ENCODE measurements at regions not wholly inside any gene's neighbourhood (a gene's known extent, or its start where the extent isn't known, plus 50 kb on each side); places are given as distances from the start of the nearest gene placed in this dataset.

- Histone ChIP-seq H3K27ac (ENCODE audit: low read depth, low read length) (peak overlapping the region; percentile 55), H3K4me3 (ENCODE audit: insufficient read depth, low read depth, low read length) (no peak overlapping the region), H3K9ac (ENCODE audit: low read length) (no peak overlapping the region), H3K4me2 (ENCODE audit: low read length) (peak overlapping the region; percentile 8), H3K79me2 (ENCODE audit: insufficient read depth, low read length) (no peaks in the 10 kb centered on the region), H4K20me1 (ENCODE audit: insufficient read depth, low read length) (no peaks in the 10 kb centered on the region), H3K27me3 (ENCODE audit: insufficient read depth, low read length) (no peaks in the 10 kb centered on the region), H3K36me3 (ENCODE audit: insufficient read depth, low read length) (no peaks in the 10 kb centered on the region), H3K9me3 (ENCODE audit: insufficient read depth, low read depth, low read length) (peaks cover 2% of the 10 kb centered on the region), H2AFZ (ENCODE audit: low read depth, low read length) (peak overlapping the region; percentile 8), H3K4me1 (ENCODE audit: insufficient read depth, low read length) (peaks cover 21% of the 10 kb centered on the region)
- DNase-seq (ENCODE audit: low read depth) = peak; percentile 90
- peaks cover 2% of the 10 kb centered on the region for H3K27me3 Mint-ChIP-seq (ENCODE audit: low read depth, unreplicated experiment)
- peaks cover 9% of the 10 kb centered on the region for H3K4me1 Mint-ChIP-seq (ENCODE audit: low read depth, unreplicated experiment)
- no peaks in the 10 kb centered on the region for H3K36me3 Mint-ChIP-seq (ENCODE audit: low read depth, unreplicated experiment)
- peak; percentile 72 for FAIRE-seq
- H3K9me3 Mint-ChIP-seq (ENCODE audit: unreplicated experiment) = peaks cover 4% of the 10 kb centered on the region
- no peak overlapping the region for H3K4me3 Mint-ChIP-seq (ENCODE audit: unreplicated experiment)
- TF ChIP-seq CTCF (IDR thresholded peaks at IDR 0.05; ENCODE audit: insufficient read depth, low read depth, low read length) = no peak
- no peak for TF ChIP-seq EZH2 (IDR thresholded peaks at IDR 0.05; ENCODE audit: insufficient read depth, low read length)
- no peak overlapping the region for H3K27ac Mint-ChIP-seq (ENCODE audit: unreplicated experiment)
Observed at GRCh38 chr12:25692115-25693035, 139.3 kb upstream of the LMNTD1 start.

GRCh38 chr12:25694072-25694471 lies 141.0 kb upstream of the LMNTD1 start:
- no peaks in the 10 kb centered on the region for H4K20me1 ChIP-seq (ENCODE audit: insufficient read depth, low read length)

More at GRCh38 chr12:25694072-25694471, 141.0 kb upstream of the LMNTD1 start:
- Histone ChIP-seq H3K4me3 (ENCODE audit: insufficient read depth, low read depth, low read length) (no peak overlapping the region), H3K79me2 (ENCODE audit: insufficient read depth, low read length) (no peaks in the 10 kb centered on the region), H3K9me3 (ENCODE audit: insufficient read depth, low read depth, low read length) (peaks cover 2% of the 10 kb centered on the region), H3K4me1 (ENCODE audit: insufficient read depth, low read length) (peaks cover 21% of the 10 kb centered on the region), H3K4me2 (ENCODE audit: low read length) (peak overlapping the region; percentile 69), H3K27ac (ENCODE audit: low read depth, low read length) (peak overlapping the region; percentile 37), H3K9ac (ENCODE audit: low read length) (peak overlapping the region; percentile 13), H2AFZ (ENCODE audit: low read depth, low read length) (no peak overlapping the region), H3K36me3 (ENCODE audit: insufficient read depth, low read length) (no peaks in the 10 kb centered on the region), H3K27me3 (ENCODE audit: insufficient read depth, low read length) (no peaks in the 10 kb centered on the region)
- Mint-ChIP-seq H3K9me3 (ENCODE audit: unreplicated experiment) (peaks cover 2% of the 10 kb centered on the region), H3K4me1 (ENCODE audit: low read depth, unreplicated experiment) (peaks cover 9% of the 10 kb centered on the region), H3K36me3 (ENCODE audit: low read depth, unreplicated experiment) (no peaks in the 10 kb centered on the region), H3K4me3 (ENCODE audit: unreplicated experiment) (no peak overlapping the region), H3K27me3 (ENCODE audit: low read depth, unreplicated experiment) (peaks cover 2% of the 10 kb centered on the region), H3K27ac (ENCODE audit: unreplicated experiment) (no peak overlapping the region)
- FAIRE-seq (peak; percentile 87), DNase-seq (ENCODE audit: low read depth) (peak; percentile 94)
- no peak for TF ChIP-seq CTCF (IDR thresholded peaks at IDR 0.05; ENCODE audit: insufficient read depth, low read depth, low read length)
- no peak for TF ChIP-seq EZH2 (IDR thresholded peaks at IDR 0.05; ENCODE audit: insufficient read depth, low read length)
